ENCODE measurements at regions not wholly inside any gene's neighbourhood (a gene's known extent, or its start where the extent isn't known, plus 50 kb on each side); places are given as distances from the start of the nearest gene placed in this dataset.

DNA sequence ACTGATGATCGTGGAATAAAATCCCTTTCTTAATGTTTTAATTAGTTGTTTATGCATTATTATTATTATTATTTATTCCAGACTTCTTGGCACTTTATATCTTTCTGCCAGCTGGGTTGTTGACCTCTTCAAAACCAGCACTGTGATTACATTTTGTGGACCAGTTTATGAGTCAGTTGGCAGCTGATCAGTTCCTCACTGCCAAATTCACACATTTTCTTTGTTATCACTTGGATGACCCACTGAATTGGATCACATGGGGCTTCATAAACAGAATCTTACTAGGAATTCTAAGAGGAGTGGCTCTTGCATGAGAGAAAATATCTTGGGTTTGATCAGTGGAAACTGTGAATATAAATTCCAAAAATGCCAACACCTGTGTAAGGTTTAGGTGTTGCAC is 321.8 kb upstream of the SPRED2 start:
- TF ChIP-seq, protein P1, sequence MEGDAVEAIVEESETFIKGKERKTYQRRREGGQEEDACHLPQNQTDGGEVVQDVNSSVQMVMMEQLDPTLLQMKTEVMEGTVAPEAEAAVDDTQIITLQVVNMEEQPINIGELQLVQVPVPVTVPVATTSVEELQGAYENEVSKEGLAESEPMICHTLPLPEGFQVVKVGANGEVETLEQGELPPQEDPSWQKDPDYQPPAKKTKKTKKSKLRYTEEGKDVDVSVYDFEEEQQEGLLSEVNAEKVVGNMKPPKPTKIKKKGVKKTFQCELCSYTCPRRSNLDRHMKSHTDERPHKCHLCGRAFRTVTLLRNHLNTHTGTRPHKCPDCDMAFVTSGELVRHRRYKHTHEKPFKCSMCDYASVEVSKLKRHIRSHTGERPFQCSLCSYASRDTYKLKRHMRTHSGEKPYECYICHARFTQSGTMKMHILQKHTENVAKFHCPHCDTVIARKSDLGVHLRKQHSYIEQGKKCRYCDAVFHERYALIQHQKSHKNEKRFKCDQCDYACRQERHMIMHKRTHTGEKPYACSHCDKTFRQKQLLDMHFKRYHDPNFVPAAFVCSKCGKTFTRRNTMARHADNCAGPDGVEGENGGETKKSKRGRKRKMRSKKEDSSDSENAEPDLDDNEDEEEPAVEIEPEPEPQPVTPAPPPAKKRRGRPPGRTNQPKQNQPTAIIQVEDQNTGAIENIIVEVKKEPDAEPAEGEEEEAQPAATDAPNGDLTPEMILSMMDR (IDR thresholded peaks at IDR 0.05; ENCODE audit: low read length): no peak
- no peak for TF ChIP-seq EZH2 (optimal IDR thresholded peaks at IDR 0.05; ENCODE audit: low read depth, low read length)
